Dermis microvascular lymphatic vessel endothelial cell (primary cell): ENCODE measurements at regions not wholly inside any gene's neighbourhood (a gene's known extent, or its start where the extent isn't known, plus 50 kb on each side); places are given as distances from the start of the nearest gene placed in this dataset.
"Not testable (repeated sequence)": the region's sequence is repeated elsewhere in the genome, so short reads cannot be mapped to it uniquely, and the experiment has no call there.

ENCODE experiments used
- DNase-seq, 2 donors: peaks; one replicate each; pipeline versions ENCODE4 v3.0.0 to v3.0.0-alpha.2; 2010; ENCODE audit warnings: low read depth in 2 of 2

DNA sequence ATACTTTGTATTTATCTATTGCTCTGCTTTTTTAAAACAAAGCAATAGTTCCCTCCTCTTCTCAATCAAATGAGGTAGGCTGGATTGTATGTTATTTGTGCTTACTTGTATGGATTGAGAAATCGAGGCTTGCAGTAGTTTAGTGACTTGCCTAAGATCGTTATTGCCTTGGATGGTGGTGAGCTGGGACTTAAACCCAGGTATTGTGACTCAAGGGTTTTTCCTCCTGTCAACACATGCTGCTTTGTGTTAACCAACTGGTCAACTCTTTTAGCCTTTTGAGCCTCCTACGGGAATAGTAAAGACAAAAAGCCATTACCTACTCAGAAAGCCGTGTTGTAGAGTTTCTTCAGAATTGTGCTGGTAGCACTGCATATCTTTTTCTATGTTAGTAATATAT, 95.2 kb upstream of the THUMPD2 start:
- no peak for DNase-seq

- no peak for DNase-seq
Measured at GRCh38 chr2:39873586-39873985, 94.5 kb upstream of the THUMPD2 start.

GRCh38 chr2:39872748-39873147, 93.7 kb upstream of the THUMPD2 start:
- no peak for DNase-seq

DNA sequence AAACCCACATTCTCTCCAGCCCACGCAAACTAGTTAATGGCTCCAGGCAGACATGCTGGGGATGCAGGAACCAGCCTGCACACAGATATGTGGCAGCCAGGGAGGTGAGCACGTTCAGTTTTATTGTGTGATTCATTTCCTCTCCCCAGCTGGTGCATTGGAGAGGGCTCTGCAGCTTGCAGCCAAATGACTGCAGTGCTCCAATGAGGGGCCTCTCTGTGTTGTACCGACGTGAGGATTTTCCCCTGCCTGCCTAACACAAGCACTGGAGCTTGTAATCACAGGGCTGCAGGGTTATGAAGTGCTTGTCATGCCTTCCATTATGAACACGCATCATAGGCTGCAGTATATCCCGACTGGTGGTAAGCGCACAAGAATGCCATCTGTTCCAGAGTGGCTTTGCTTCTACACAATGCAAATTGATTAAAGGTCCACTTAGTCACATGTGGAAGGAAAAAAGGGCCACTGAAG, 92.3 kb upstream of the THUMPD2 start:
- DNase-seq = peak; percentile 6 to 28

DNA sequence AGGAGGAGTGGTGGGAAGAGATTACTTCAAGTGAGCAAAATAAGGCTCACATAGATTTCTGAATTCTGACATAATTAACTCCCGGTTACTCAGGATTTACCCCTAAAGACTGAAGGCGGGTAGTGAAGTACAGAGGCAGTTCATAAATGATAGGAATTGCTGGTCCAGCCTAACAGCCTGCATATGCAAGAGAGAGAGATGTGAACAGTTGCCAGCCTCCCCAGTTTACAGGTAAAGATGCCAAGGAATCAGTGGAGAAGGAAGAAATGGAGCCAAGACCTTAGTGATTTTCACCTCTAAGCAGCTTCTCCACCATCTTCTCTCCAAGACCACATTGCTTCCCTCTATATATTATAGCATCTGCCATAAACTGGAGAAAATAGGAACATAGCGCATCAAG, 91.8 kb upstream of the THUMPD2 start:
- no peak for DNase-seq

DNA sequence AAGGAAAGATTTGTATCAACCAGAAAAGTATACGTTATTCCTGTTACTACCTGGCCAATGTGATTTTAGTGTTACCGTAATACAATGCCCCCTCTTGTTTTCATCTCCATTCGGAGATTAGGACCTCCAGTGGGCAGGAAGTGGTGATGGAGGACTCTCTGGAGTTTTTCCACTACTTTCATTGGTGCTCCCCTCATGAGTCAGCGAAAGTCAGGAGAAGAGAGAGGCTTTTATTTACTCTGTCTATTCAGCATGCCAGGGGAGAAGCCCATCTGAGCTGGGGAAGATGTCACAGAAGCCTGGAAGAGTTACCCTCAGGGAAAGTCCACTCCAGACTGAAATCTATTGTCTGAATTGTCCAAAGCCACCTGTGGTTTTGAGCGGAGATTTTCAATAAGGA, 88.2 kb upstream of the THUMPD2 start:
- no peak for DNase-seq

DNA sequence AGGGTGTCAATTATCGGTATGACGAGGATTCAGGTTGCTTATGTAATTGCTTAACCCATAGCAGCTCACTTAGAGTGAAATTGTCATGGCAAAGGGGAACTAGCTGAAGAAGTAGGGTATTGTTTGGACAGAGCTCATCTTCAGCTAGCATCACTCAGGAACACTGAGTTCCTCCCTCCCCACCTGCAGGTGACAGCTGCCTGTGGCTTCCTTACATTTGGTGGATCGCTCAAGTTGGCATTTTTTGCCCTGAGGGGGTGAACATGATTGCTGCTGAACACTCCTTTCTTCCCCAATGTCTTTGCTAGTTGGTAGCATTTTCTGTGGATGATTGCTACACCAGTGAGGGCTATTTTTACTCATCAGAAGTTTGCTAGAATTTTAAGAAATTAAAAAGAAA, 86.7 kb upstream of the THUMPD2 start:
- no peak for DNase-seq

DNA sequence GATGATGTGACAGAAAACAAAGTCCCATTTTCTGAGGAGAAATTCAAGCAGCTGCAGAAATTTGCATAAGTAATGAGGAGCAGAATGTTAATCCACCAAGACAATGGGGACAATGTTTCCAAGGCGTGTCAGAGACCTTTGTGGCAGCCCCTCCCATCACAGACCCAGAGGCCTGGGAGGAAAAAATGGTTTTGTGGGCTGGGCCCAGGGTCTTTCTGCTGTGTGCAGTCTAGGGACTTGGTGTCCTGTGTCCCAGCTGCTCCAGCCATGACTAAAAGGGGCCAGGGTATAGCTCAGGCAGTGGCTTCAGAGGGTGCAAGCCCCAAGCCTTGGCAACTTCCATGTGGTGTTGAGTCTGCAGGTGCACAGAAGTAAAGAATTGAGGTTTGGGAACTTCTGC, 84.6 kb upstream of the THUMPD2 start:
- DNase-seq = not testable (repeated sequence)

- DNase-seq = no peak
Measured at GRCh38 chr2:39860538-39860937, 81.5 kb upstream of the THUMPD2 start.

DNA sequence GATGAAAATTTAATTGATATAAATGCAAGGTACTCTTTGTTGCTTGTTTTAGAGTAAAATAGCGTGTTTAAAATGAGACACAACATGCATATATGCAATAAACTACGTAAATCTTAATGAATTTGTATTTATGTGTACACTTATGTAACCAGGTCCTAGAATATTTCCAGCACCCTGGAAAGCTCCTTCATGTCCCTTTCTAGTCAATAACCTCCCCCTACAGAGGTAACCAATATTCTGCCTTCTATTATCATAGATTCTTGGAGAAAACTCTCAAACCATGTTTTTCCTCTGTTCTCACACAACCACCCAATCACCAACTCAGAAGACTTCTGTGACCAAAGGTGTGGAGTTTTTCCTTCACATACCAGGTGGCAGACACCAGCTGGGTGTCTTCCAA, 79.6 kb upstream of the THUMPD2 start:
- DNase-seq = no peak

DNA sequence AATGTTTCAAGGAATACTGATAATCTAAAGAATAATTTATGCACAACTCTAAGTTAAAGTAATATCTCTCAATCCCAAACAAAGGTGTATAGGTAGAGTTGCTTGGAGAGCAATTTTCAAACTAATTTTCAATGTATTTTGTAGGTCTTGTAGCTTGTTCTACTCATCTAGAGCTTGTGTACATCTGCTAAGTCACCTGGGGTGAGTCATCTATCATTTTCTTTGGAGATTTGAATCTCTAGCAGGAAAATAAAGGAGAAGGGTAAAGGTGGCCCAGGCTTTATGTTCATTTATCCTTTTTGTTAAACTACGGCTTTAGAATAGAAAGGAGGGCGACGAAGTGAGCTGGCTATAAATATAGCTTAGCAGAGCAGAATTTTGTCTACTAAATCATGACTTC, 76.8 kb upstream of the THUMPD2 start:
- DNase-seq = no peak

DNA sequence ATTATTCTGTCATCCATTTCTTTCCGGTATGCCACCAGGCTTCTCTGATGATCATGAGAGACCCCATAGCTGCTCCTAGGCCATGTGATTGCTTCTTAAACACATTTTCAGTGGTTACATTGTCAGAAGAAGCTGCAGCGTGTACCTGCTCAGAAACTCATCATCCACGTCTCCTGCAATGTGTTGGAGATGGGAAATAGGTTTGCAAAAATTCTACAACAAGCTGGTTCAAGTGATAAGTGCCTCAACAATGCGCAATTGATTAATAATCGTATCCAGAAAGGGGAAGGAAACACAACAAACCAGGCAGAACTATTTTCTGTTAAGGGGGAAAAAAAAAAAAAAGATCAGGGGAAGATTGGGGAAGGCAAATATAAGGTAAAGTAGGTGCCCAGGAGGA, 75.7 kb upstream of the THUMPD2 start:
- DNase-seq = no peak

GRCh38 chr2:39852831-39853230, 73.8 kb upstream of the THUMPD2 start:
- DNase-seq = no peak

DNA sequence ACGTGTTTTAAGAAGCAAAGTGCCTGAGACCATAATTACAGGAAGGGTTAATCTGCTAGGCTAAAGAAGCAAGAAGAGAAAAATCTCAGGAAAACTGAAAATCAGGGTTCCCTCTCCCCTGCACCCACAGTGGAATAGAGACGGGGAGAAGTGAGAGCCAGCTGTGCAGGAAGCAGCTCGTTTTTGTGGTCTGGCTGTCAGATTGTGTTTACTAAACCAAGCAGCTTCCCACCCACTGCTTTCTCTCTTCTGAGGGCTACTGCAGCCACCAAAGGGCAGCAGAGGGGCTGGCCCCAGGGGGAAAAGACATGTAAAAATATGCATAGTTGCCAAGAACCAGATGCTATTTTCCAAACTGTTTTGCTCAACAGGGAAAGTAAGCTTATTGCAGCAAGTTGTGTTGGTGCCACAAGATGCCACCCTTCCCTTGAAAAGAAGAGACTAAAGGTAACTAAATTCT, 72.6 kb upstream of the THUMPD2 start:
- DNase-seq = no peak

DNA sequence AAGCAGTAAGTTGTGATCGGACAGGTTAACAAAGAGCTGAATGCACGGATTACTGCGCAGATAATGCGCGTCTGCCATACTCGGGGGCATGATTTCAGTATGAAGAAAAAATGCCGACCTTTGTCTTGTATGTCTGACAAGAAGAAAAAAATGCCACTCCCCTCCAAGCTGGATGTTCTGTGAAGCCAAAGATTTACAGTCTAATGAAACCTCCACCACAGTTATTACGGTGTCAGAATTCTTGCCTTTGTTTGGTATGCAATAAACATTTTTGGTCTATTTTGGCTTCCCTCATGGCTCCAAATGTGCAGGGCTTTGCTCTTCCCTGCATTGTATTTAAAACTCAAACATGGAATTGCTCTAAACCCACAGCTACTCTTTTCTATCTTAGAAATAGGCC, 72.2 kb upstream of the THUMPD2 start:
- DNase-seq = no peak

DNA sequence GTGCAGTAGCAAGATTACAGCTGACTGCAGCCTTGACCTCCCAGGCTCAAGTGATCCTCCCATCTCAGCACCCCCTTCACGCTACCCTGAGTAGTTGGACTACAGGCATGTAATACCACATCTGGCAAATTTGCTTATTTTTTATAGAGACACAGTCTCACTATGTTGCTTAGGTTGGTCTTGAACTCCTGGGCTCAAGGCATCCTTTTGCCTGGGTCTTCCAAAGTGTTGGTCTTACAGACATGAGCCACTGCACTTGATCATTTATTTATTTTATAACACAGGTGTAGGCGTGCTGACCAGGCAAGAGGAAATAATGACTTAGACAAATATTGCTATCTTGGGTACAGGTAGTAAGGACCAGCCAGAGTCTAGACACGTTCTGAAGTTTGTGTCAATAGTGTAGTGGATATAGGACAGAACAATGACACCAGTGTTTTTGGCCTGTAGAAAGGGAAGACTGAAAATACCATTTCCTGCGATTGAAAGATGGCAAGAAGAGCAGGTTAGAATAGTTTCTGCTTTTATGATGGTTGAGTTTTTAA, 71.0 kb upstream of the THUMPD2 start:
- no peak for DNase-seq

GRCh38 chr2:39849064-39849463, 70.0 kb upstream of the THUMPD2 start:
- no peak for DNase-seq

GRCh38 chr2:39845460-39846146, 66.5 kb upstream of the THUMPD2 start:
- no peak for DNase-seq

DNA sequence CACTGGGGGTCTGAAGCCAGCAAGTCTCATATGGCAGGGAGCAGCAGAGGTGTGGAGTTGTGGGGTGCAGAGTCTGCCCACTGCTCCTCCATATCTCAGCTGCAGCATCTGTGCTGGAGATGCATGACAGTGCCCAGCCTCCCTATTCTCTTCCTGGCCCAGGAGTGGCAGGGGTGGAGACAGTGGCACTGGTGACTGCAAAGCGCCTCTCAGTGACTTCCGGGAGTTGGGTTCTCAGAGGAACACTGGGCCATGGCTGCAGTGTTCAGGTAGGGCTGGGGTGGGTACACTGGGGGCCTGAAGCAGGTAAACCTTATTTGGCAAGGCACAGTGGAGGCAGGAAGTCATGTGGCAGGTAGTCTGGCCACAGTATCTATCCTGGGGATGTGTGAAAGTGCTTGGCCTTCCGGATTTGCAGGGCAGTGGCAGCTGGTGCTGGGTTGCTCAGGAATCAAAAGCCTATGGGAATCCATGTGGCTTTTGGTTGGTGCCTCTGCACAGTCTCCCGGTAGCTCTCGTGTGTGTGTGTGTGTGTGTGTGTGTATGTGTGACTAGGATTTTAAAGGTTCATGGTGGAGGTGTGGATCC, 60.3 kb upstream of the THUMPD2 start:
- DNase-seq = no peak

- DNase-seq = no peak
Measured at GRCh38 chr2:39838589-39838988, 59.5 kb upstream of the THUMPD2 start.

DNA sequence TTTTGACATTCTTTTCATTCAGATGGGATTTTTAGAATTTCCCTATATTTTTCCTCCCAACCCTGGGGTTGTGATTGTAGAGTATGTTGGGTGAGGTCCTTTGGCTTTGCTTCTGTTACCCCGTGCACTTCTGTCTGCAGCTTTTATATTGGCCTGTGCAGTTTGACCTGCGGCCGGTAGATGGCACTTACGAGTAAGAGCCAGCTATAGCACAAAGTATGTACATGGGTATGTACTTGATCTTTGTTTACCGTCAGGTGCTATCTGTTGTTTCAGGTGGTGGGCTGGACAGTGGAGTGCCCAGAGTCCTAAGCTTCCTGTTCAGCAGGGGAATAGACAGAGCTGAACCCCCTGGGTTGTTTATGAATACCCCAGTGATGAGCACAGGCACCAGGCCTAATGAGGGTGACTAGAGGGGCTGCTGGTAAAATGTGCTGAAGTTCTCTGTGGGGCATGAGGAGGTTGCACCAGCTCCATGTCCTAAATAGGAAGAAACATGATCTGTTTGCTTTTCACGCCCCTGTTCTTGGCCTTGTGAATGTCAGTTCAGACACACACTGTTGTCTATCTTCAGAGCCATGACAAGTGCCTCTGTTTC, 58.9 kb upstream of the THUMPD2 start:
- DNase-seq = peak; percentile 1 to 33

- DNase-seq = no peak
Measured at GRCh38 chr2:39836638-39837037, 57.6 kb upstream of the THUMPD2 start.

- no peak for DNase-seq
Measured at GRCh38 chr2:39834426-39834825, 55.4 kb upstream of the THUMPD2 start.
